AML-193 (cell line): ENCODE measurements at regions not wholly inside any gene's neighbourhood (a gene's known extent, or its start where the extent isn't known, plus 50 kb on each side); places are given as distances from the start of the nearest gene placed in this dataset.
"Not testable (repeated sequence)": the region's sequence is repeated elsewhere in the genome, so short reads cannot be mapped to it uniquely, and the experiment has no call there.

ENCODE experiments used
- DNase-seq, 2 experiments: peaks; one replicate each; lab custom pipeline; 2025; lab: John Stamatoyannopoulos, UW

DNA sequence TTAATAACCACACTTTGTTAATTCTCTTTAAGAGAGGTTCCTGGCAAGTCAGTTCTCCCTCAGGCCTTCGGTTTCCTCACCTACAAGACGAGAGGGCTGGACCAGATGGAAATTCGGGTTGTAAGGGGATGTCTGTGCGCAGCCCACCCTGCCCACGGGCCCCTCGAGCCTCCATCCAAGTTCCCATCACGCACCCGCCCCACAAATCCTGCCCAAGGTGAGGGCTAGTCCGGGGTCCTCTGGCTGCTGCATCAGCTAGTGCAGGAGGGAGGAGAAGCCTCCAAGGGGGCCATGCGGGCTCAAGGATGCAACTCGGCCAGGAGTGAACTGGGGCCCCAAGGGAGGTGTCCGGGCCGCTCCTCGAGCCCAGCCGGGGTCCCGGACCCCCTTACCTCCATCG is 169.6 kb upstream of the TP53TG3 start:
- not testable (repeated sequence) for DNase-seq

- DNase-seq = not testable (repeated sequence)
Observed at GRCh38 chr16:32842844-32843243, 166.9 kb upstream of the TP53TG3 start.

DNA sequence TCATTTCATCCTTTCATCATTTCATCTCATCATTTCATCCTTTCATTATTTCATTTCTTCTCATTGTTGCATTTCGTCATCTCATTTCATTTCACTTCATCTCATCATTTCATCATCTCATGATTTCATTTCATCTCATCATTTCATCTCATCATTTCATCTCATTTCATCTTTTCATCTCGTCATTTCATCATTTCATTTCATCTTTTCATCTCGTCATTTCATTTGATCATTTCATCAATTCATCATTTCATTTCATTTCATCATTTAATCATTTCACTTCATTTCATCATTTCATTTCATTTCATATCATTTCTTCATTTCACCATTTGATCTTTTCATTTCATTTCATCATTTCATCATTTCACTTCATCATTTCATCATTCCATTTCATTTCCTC is 131.3 kb upstream of the TP53TG3 start:
- DNase-seq = not testable (repeated sequence)

DNA sequence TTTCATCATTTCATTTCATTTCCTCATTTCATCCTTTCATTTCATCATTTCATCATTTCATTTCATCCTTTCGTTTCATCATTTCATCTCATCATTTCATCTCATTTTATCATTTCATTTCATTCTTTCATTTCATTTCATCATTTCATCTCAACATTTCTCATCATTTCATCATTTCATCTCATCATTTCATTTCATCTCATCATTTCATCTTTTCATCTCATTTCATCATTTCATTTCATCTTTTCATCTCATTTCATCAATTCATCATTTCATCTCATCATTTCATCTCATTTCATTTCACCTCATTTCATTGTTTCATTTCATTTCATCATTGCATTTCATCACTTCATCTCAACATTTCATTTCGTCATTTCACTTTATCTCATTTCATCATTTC is 129.7 kb upstream of the TP53TG3 start:
- not testable (repeated sequence) for DNase-seq
